ENCODE measurements at regions not wholly inside any gene's neighbourhood (a gene's known extent, or its start where the extent isn't known, plus 50 kb on each side); places are given as distances from the start of the nearest gene placed in this dataset.
"Not testable (repeated sequence)": the region's sequence is repeated elsewhere in the genome, so short reads cannot be mapped to it uniquely, and the experiment has no call there.

GRCh38 chrX:28127662-28128061, 146.4 kb upstream of the DCAF8L1 start:
- Histone ChIP-seq H3K36me3 (ENCODE audit: control insufficient read depth, insufficient read depth, low read length) (no peaks in the 10 kb centered on the region), H3K27me3 (replicated peaks; ENCODE audit: control insufficient read depth, insufficient read depth, low read length) (no peaks in the 10 kb centered on the region), H3K4me3 (replicated peaks; ENCODE audit: low read depth, low read length) (no peak overlapping the region)
- TF ChIP-seq CTCF (IDR thresholded peaks at IDR 0.05; ENCODE audit: insufficient read depth, low read length, poor library complexity, severe bottlenecking): no peak
- DNase-seq (ENCODE audit: extremely low read depth, insufficient read length): no peak

- no peak for TF ChIP-seq CTCF (IDR thresholded peaks at IDR 0.05; ENCODE audit: insufficient read depth, low read length, poor library complexity, severe bottlenecking)
- no peak for DNase-seq (ENCODE audit: extremely low read depth, insufficient read length)
- H3K27me3 ChIP-seq (replicated peaks; ENCODE audit: control insufficient read depth, insufficient read depth, low read length): no peaks in the 10 kb centered on the region
- no peaks in the 10 kb centered on the region for H3K36me3 ChIP-seq (ENCODE audit: control insufficient read depth, insufficient read depth, low read length)
- no peak overlapping the region for H3K4me3 ChIP-seq (replicated peaks; ENCODE audit: low read depth, low read length)
These were observed 145.6 kb upstream of the DCAF8L1 start for GRCh38 chrX:28126886-28127285.

- H3K4me3 ChIP-seq (replicated peaks; ENCODE audit: low read depth, low read length): no peak overlapping the region
- DNase-seq (ENCODE audit: extremely low read depth, insufficient read length): no peak
- H3K27me3 ChIP-seq (replicated peaks; ENCODE audit: control insufficient read depth, insufficient read depth, low read length): no peaks in the 10 kb centered on the region
- no peak for TF ChIP-seq CTCF (IDR thresholded peaks at IDR 0.05; ENCODE audit: insufficient read depth, low read length, poor library complexity, severe bottlenecking)
- no peaks in the 10 kb centered on the region for H3K36me3 ChIP-seq (ENCODE audit: control insufficient read depth, insufficient read depth, low read length)
These were observed 143.2 kb upstream of the DCAF8L1 start for GRCh38 chrX:28124416-28124815.

- not testable (repeated sequence) for H3K36me3 ChIP-seq (ENCODE audit: control insufficient read depth, insufficient read depth, low read length); H3K27me3 ChIP-seq (replicated peaks; ENCODE audit: control insufficient read depth, insufficient read depth, low read length); DNase-seq (ENCODE audit: extremely low read depth, insufficient read length); H3K4me3 ChIP-seq (replicated peaks; ENCODE audit: low read depth, low read length)
These were observed 139.5 kb upstream of the DCAF8L1 start for GRCh38 chrX:28120580-28121245.

- H3K27me3 ChIP-seq (replicated peaks; ENCODE audit: control insufficient read depth, insufficient read depth, low read length): no peaks in the 10 kb centered on the region
- no peak for DNase-seq (ENCODE audit: extremely low read depth, insufficient read length)
- H3K4me3 ChIP-seq (replicated peaks; ENCODE audit: low read depth, low read length): no peak overlapping the region
- no peak for TF ChIP-seq CTCF (IDR thresholded peaks at IDR 0.05; ENCODE audit: insufficient read depth, low read length, poor library complexity, severe bottlenecking)
- no peaks in the 10 kb centered on the region for H3K36me3 ChIP-seq (ENCODE audit: control insufficient read depth, insufficient read depth, low read length)
These were observed 138.8 kb upstream of the DCAF8L1 start for GRCh38 chrX:28120072-28120471.

- Histone ChIP-seq H3K27me3 (replicated peaks; ENCODE audit: control insufficient read depth, insufficient read depth, low read length) (no peaks in the 10 kb centered on the region), H3K4me3 (replicated peaks; ENCODE audit: low read depth, low read length) (no peak overlapping the region), H3K36me3 (ENCODE audit: control insufficient read depth, insufficient read depth, low read length) (no peaks in the 10 kb centered on the region)
- DNase-seq (ENCODE audit: extremely low read depth, insufficient read length): no peak
- no peak for TF ChIP-seq CTCF (IDR thresholded peaks at IDR 0.05; ENCODE audit: insufficient read depth, low read length, poor library complexity, severe bottlenecking)
These were observed 127.1 kb upstream of the DCAF8L1 start for GRCh38 chrX:28108186-28108945.
